ENCODE measurements at regions not wholly inside any gene's neighbourhood (a gene's known extent, or its start where the extent isn't known, plus 50 kb on each side); places are given as distances from the start of the nearest gene placed in this dataset.
"Not testable (repeated sequence)": the region's sequence is repeated elsewhere in the genome, so short reads cannot be mapped to it uniquely, and the experiment has no call there.

DNA sequence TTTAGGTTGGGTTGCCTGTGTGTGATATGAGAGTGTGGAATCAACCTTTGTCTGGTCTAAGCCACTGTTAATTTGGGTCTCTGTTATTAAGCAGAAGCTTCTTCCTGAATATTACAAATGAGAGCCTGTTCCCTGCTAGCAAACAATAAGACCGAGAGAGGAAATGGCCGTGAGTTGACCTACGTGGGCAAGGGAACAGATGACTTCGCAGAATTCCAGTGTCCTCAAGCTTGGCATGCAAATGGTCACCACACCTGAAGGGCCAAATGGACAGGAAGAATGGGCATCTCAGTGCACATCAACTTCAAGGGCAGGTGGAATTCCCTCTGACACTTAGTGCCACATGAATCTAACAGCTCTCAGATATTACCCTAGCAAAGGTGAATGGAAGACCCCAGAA, 250.8 kb upstream of the FOXF1 start:
- 38 to 58% methylated on average over 4 of the region's 4 CpGs for WGBS, 2 donors
- no peaks in the 10 kb centered on the region for H3K4me1 ChIP-seq
- no peak for DNase-seq (ENCODE audit: low spot score in 2 of 2)
- no peak overlapping the region for H3K27ac ChIP-seq
- H3K9me3 ChIP-seq, result peaks cover 0 to 24% (median 0%) of the 10 kb centered on the region in 4 donors
- no peaks in the 10 kb centered on the region for H3K36me3 ChIP-seq
- TF ChIP-seq POLR2A (IDR thresholded peaks at IDR 0.05), result no peak
- TF ChIP-seq, protein P1, sequence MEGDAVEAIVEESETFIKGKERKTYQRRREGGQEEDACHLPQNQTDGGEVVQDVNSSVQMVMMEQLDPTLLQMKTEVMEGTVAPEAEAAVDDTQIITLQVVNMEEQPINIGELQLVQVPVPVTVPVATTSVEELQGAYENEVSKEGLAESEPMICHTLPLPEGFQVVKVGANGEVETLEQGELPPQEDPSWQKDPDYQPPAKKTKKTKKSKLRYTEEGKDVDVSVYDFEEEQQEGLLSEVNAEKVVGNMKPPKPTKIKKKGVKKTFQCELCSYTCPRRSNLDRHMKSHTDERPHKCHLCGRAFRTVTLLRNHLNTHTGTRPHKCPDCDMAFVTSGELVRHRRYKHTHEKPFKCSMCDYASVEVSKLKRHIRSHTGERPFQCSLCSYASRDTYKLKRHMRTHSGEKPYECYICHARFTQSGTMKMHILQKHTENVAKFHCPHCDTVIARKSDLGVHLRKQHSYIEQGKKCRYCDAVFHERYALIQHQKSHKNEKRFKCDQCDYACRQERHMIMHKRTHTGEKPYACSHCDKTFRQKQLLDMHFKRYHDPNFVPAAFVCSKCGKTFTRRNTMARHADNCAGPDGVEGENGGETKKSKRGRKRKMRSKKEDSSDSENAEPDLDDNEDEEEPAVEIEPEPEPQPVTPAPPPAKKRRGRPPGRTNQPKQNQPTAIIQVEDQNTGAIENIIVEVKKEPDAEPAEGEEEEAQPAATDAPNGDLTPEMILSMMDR (IDR thresholded peaks at IDR 0.05), result no peak
- no peak for TF ChIP-seq EP300 (IDR thresholded peaks at IDR 0.05)
- no peak overlapping the region for H3K4me3 ChIP-seq
- H3K27me3 ChIP-seq, result no peaks in the 10 kb centered on the region

DNA sequence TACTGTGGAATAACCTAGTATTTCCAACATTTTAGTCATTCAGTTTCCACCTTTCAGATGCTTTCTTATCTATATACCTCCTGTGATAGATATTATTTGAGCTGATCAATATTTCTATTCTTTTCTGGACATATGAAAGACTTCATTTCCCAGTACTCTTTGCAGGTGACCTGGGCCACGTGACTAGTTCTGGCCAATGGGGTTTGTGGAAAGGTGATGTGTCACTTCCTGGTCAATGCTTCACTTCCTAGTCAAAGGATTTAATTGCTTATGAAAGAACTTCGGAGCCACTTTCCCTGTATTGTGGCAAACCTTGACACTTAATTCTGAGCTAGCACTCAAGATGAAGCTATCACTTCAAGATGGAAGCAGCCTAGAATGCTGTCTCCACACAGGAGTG, 248.9 kb upstream of the FOXF1 start:
- no peaks in the 10 kb centered on the region for H3K36me3 ChIP-seq
- no peak overlapping the region for H3K4me3 ChIP-seq
- WGBS, 2 donors, result 78 to 80% methylated on average over 2 of the region's 2 CpGs
- TF ChIP-seq EP300 (IDR thresholded peaks at IDR 0.05) (no peak), POLR2A (IDR thresholded peaks at IDR 0.05) (no peak)
- no peaks in the 10 kb centered on the region for H3K27me3 ChIP-seq
- no peak overlapping the region for H3K27ac ChIP-seq
- peaks cover 0 to 6% (median 0%) of the 10 kb centered on the region in 4 donors for H3K9me3 ChIP-seq
- H3K4me1 ChIP-seq, result no peaks in the 10 kb centered on the region
- DNase-seq (ENCODE audit: low spot score in 2 of 2), result no peak

- 95 to 100% methylated on average over 3 of the region's 3 CpGs for WGBS, 2 donors
- H3K4me1 ChIP-seq; H3K27ac ChIP-seq; H3K27me3 ChIP-seq; H3K9me3 ChIP-seq; H3K36me3 ChIP-seq; DNase-seq (ENCODE audit: low spot score in 2 of 2); H3K4me3 ChIP-seq: not testable (repeated sequence)
Observed at GRCh38 chr16:86267657-86268056, 242.7 kb upstream of the FOXF1 start.

- H3K4me3 ChIP-seq, result no peak overlapping the region
- TF ChIP-seq EP300 (IDR thresholded peaks at IDR 0.05), result no peak
- TF ChIP-seq, protein P1 (IDR thresholded peaks at IDR 0.05), result no peak
- H3K36me3 ChIP-seq, result no peaks in the 10 kb centered on the region
- no peaks in the 10 kb centered on the region for H3K4me1 ChIP-seq
- H3K27ac ChIP-seq, result no peak overlapping the region
- peaks cover 0 to 12% (median 0%) of the 10 kb centered on the region in 4 donors for H3K9me3 ChIP-seq
- no peak for DNase-seq (ENCODE audit: low spot score in 2 of 2)
- peaks cover 0 to 4% of the 10 kb centered on the region in 2 donors for H3K27me3 ChIP-seq
- 50 to 54% methylated on average over 7 of the region's 7 CpGs for WGBS, 2 donors
Observed at GRCh38 chr16:86270696-86271095, 239.6 kb upstream of the FOXF1 start.

DNA sequence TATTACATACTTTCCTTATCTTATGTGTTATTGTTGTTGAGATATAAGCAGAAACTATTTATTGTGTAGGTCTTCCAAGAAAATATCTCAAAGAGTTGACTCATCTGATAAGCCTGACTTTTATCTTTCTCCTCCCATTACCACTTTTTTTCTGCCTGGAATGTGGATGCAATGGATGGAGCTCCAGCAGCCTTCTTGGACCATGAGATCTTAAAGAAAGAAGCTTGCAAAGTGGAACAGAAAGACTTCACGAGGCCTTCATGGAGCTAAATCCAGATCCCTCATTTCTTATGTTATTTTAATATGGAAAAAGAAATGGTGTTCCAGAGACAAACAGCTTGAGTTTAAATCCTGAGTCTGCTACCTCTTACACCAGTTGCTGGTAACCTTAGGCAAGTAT, 237.6 kb upstream of the FOXF1 start:
- Histone ChIP-seq H3K4me3 (no peak overlapping the region), H3K27me3 (peaks cover 0 to 4% of the 10 kb centered on the region in 2 donors), H3K36me3 (no peaks in the 10 kb centered on the region), H3K27ac (no peak overlapping the region), H3K9me3 (peaks cover 0 to 12% (median 0%) of the 10 kb centered on the region in 4 donors), H3K4me1 (no peaks in the 10 kb centered on the region)
- DNase-seq (ENCODE audit: low spot score in 2 of 2), result no peak
- 86 to 91% methylated on average over 1 of the region's 1 CpG for WGBS, 2 donors
- TF ChIP-seq EP300 (IDR thresholded peaks at IDR 0.05) (no peak), POLR2A (IDR thresholded peaks at IDR 0.05) (no peak)
- TF ChIP-seq, protein P1 (IDR thresholded peaks at IDR 0.05), result no peak

- Histone ChIP-seq H3K36me3 (no peaks in the 10 kb centered on the region), H3K4me1 (no peaks in the 10 kb centered on the region), H3K4me3 (no peak overlapping the region), H3K27ac (no peak overlapping the region), H3K27me3 (peaks cover 0 to 8% of the 10 kb centered on the region in 2 donors), H3K9me3 (peaks cover 0 to 3% (median 0%) of the 10 kb centered on the region in 4 donors)
- no peak for DNase-seq (ENCODE audit: low spot score in 2 of 2)
- TF ChIP-seq, protein P1 (IDR thresholded peaks at IDR 0.05), result no peak
- no peak for TF ChIP-seq EP300 (IDR thresholded peaks at IDR 0.05)
- no peak for TF ChIP-seq POLR2A (IDR thresholded peaks at IDR 0.05)
- WGBS, 2 donors, result 50 to 52% methylated on average over 3 of the region's 3 CpGs
Observed at GRCh38 chr16:86277221-86277620, 233.1 kb upstream of the FOXF1 start.

GRCh38 chr16:86277859-86278258, 232.5 kb upstream of the FOXF1 start:
- H3K27ac ChIP-seq; H3K36me3 ChIP-seq; DNase-seq (ENCODE audit: low spot score in 2 of 2); H3K4me3 ChIP-seq; H3K9me3 ChIP-seq; H3K4me1 ChIP-seq: not testable (repeated sequence)
- WGBS, 2 donors, result 70 to 88% methylated on average over 4 of the region's 4 CpGs
- peaks cover 0 to 12% of the 10 kb centered on the region in 2 donors for H3K27me3 ChIP-seq

Data from tibial nerve (tissue), 4 donors.